Kidney capillary endothelial cell (primary cell): ENCODE measurements at regions not wholly inside any gene's neighbourhood (a gene's known extent, or its start where the extent isn't known, plus 50 kb on each side); places are given as distances from the start of the nearest gene placed in this dataset.
"Not testable (repeated sequence)": the region's sequence is repeated elsewhere in the genome, so short reads cannot be mapped to it uniquely, and the experiment has no call there.

ENCODE experiments used
- DNase-seq: peaks from one replicate; pipeline ENCODE4 v3.0.0-alpha.2; 2018; ENCODE audit warnings: low spot score

GRCh38 chr2:34705551-34706247 is 1106.6 kb upstream of the FAM98A start:
- no peak for DNase-seq

- DNase-seq, result no peak
Observed at GRCh38 chr2:34703292-34703691, 1104.2 kb upstream of the FAM98A start.

GRCh38 chr2:34702391-34702790 is 1103.3 kb upstream of the FAM98A start:
- not testable (repeated sequence) for DNase-seq

- DNase-seq, result not testable (repeated sequence)
Observed at GRCh38 chr2:34677591-34677990, 1078.5 kb upstream of the FAM98A start.

GRCh38 chr2:34677119-34677531 is 1078.0 kb upstream of the FAM98A start:
- DNase-seq, result not testable (repeated sequence)

- no peak for DNase-seq
Observed at GRCh38 chr2:34670482-34670881, 1071.4 kb upstream of the FAM98A start.

GRCh38 chr2:34666821-34667220 is 1067.7 kb upstream of the FAM98A start:
- no peak for DNase-seq

GRCh38 chr2:34664266-34664665 is 1065.2 kb upstream of the FAM98A start:
- no peak for DNase-seq

GRCh38 chr2:34663314-34663713 is 1064.2 kb upstream of the FAM98A start:
- DNase-seq, result no peak

GRCh38 chr2:34660741-34661140 is 1061.6 kb upstream of the FAM98A start:
- DNase-seq, result no peak

- no peak for DNase-seq
Observed at GRCh38 chr2:34656632-34657031, 1057.5 kb upstream of the FAM98A start.

GRCh38 chr2:34652636-34653035 is 1053.5 kb upstream of the FAM98A start:
- DNase-seq, result no peak

- no peak for DNase-seq
Observed at GRCh38 chr2:34646901-34647300, 1047.8 kb upstream of the FAM98A start.

GRCh38 chr2:34632327-34632726 is 1033.2 kb upstream of the FAM98A start:
- no peak for DNase-seq

- no peak for DNase-seq
Observed at GRCh38 chr2:34627003-34627402, 1027.9 kb upstream of the FAM98A start.

GRCh38 chr2:34604164-34604563 is 1005.1 kb upstream of the FAM98A start:
- no peak for DNase-seq

- no peak for DNase-seq
Observed at GRCh38 chr2:34602262-34602661, 1003.2 kb upstream of the FAM98A start.

- DNase-seq, result no peak
Observed at GRCh38 chr2:34601561-34601960, 1002.5 kb upstream of the FAM98A start.

GRCh38 chr2:34578641-34579040 is 979.5 kb upstream of the FAM98A start:
- no peak for DNase-seq

GRCh38 chr2:34570266-34570872 is 971.3 kb upstream of the FAM98A start:
- peak; percentile 3 for DNase-seq

- no peak for DNase-seq
Observed at GRCh38 chr2:34567128-34567527, 968.0 kb upstream of the FAM98A start.

GRCh38 chr2:34552337-34552736 is 953.2 kb upstream of the FAM98A start:
- no peak for DNase-seq

GRCh38 chr2:34549710-34550345 is 950.7 kb upstream of the FAM98A start:
- no peak for DNase-seq
